CD4-positive, alpha-beta T cell treated with Interleukin-4 for 1 hour (primary cell): ENCODE measurements at regions not wholly inside any gene's neighbourhood (a gene's known extent, or its start where the extent isn't known, plus 50 kb on each side); places are given as distances from the start of the nearest gene placed in this dataset.

ENCODE experiments used
- DNase-seq, 2 donors: peaks; one replicate each; pipeline ENCODE4 v3.0.0-alpha.2; 2020 to 2022

- no peak for DNase-seq
Observed at GRCh38 chr21:28444111-28444510, 548.6 kb downstream of the LTN1 start.

GRCh38 chr21:28442624-28443023, 550.1 kb downstream of the LTN1 start:
- DNase-seq: no peak

GRCh38 chr21:28442085-28442484, 550.6 kb downstream of the LTN1 start:
- no peak for DNase-seq

- no peak for DNase-seq
Observed at GRCh38 chr21:28439788-28440187, 552.9 kb downstream of the LTN1 start.

GRCh38 chr21:28439251-28439650, 553.4 kb downstream of the LTN1 start:
- DNase-seq: no peak

GRCh38 chr21:28437061-28437460, 555.6 kb downstream of the LTN1 start:
- no peak for DNase-seq

- DNase-seq: no peak
Observed at GRCh38 chr21:28436286-28436932, 556.3 kb downstream of the LTN1 start.

GRCh38 chr21:28431527-28432200, 561.0 kb downstream of the LTN1 start:
- no peak for DNase-seq

- no peak for DNase-seq
Observed at GRCh38 chr21:28431022-28431421, 561.7 kb downstream of the LTN1 start.

GRCh38 chr21:28429161-28429560, 563.5 kb downstream of the LTN1 start:
- no peak for DNase-seq

- DNase-seq: no peak
Observed at GRCh38 chr21:28427394-28428022, 565.2 kb downstream of the LTN1 start.

GRCh38 chr21:28426545-28426944, 566.1 kb downstream of the LTN1 start:
- no peak for DNase-seq

- no peak for DNase-seq
Observed at GRCh38 chr21:28423521-28424190, 569.0 kb downstream of the LTN1 start.

GRCh38 chr21:28421716-28422524, 570.8 kb downstream of the LTN1 start:
- DNase-seq: no peak

GRCh38 chr21:28419811-28420210, 572.9 kb downstream of the LTN1 start:
- no peak for DNase-seq

- no peak for DNase-seq
Observed at GRCh38 chr21:28418726-28419514, 573.8 kb downstream of the LTN1 start.

- DNase-seq: no peak
Observed at GRCh38 chr21:28410256-28410655, 582.4 kb downstream of the LTN1 start.

GRCh38 chr21:28402616-28402989, 590.1 kb downstream of the LTN1 start:
- no peak for DNase-seq

- no peak for DNase-seq
Observed at GRCh38 chr21:28397040-28397439, 595.6 kb downstream of the LTN1 start.

GRCh38 chr21:28396421-28396820, 596.3 kb downstream of the LTN1 start:
- no peak for DNase-seq

GRCh38 chr21:28393279-28393678, 599.4 kb downstream of the LTN1 start:
- DNase-seq: no peak
